A549 (cell line): ENCODE measurements at regions not wholly inside any gene's neighbourhood (a gene's known extent, or its start where the extent isn't known, plus 50 kb on each side); places are given as distances from the start of the nearest gene placed in this dataset.

ENCODE experiments used
- CTCF ChIP-seq: fragments of >200 bp; sonication (Bioruptor Twin); formaldehyde crosslinking; IDR thresholded peaks from 3 replicates; pipeline ENCODE4 v1.5.1; 2016
- HMGXB4 ChIP-seq: fragments of 250-450 bp; sonication (Bioruptor Pico); IDR thresholded peaks from 2 replicates; pipeline ENCODE4 v1.5.0; 2021; ENCODE audit warnings: mild to moderate bottlenecking, moderate library complexity, borderline replicate concordance
- POLR2A ChIP-seq: IDR thresholded peaks from 2 replicates; pipeline ENCODE4 v1.6.1; 2012; ENCODE audit warnings: mild to moderate bottlenecking, low read length
- POLR2AphosphoS2 ChIP-seq: conservative IDR thresholded peaks from 2 replicates; pipeline ENCODE4 v1.6.1; 2012; ENCODE audit warnings: low read length, improper control_type of control experiment, inconsistent platforms
- RFX5 ChIP-seq: fragments of 450-650 bp; IDR thresholded peaks from 2 replicates; pipeline ENCODE4 v1.7.1; 2014; ENCODE audit warnings: antibody characterized with exemption, mild to moderate bottlenecking, moderate library complexity
- RNF2 ChIP-seq: fragments of 200-600 bp; sonication (generic); IDR thresholded peaks from 2 replicates; pipeline ENCODE4 v1.6.1; 2016; ENCODE audit warnings: low read depth, mild to moderate bottlenecking, antibody characterized with exemption, moderate library complexity, borderline replicate concordance

GRCh38 chr1:88149686-88150085 is 534.4 kb upstream of the PKN2 start:
- no peak for TF ChIP-seq CTCF
- no peak for TF ChIP-seq RNF2
- no peak for TF ChIP-seq POLR2A
- TF ChIP-seq RFX5 = no peak
- TF ChIP-seq POLR2AphosphoS2 = no peak
- no peak for TF ChIP-seq HMGXB4 (CRISPR knock-in tag)
